Activated CD4-positive, alpha-beta T cell treated with anti-CD3 and anti-CD28 coated beads, Interleukin-2, Interleukin-6, amounts not matched to agents 100 ng/mL and 50 ng/mL, durations not matched to agents 16 hours and 8 hours (primary cell): ENCODE measurements at regions not wholly inside any gene's neighbourhood (a gene's known extent, or its start where the extent isn't known, plus 50 kb on each side); places are given as distances from the start of the nearest gene placed in this dataset.

ENCODE experiments used
- DNase-seq: peaks from one replicate; pipeline ENCODE4 v3.0.0-alpha.2; 2020

DNA sequence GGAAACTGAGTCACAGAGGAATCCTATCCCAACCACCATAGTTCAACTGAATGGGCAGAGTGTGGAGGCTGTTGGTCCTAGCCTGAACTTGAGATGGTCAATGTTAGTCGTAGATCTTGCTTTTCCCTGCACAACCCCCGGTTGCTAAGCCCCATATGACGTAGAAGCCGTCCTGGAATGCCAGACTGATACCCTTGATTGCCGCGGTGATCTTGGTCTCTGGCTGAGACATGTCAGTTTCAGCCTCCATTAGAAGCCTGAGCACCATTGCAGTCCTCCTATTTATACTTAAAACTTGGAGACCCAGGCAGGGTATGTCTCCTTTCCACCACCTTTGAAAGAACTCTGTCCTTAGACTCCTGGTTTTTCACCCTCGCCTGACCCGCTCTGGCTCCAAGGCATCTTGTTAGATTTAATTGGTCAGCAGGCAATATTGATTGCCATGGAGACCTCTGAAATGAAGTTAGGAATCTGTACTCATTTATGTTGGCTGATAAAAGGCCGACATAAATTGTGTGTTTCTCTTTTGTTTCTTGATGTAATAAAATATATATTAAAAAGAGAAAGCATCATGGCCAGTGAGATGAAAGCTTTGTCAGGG is 53.4 kb downstream of the RPLP1 start:
- DNase-seq: no peak

DNA sequence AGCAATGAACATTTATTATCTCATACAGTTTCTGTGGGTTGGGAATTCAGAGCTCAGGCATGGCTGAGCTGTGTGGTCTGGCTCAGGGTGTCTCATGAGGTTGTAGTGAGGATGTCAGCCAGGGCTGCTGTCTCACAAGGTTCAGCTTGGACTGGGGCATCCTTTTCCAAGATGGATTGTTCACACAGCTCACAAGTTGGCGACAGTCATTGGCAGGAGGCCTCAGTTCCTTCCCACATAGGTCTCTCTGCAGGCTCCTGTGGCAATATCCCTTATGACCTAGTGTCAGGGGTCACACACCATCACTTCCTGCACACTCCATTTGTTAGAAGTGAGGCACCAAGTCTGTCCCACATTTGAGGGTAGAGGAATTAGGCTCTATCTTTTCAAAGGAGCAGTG is 56.0 kb downstream of the RPLP1 start:
- DNase-seq: no peak

DNA sequence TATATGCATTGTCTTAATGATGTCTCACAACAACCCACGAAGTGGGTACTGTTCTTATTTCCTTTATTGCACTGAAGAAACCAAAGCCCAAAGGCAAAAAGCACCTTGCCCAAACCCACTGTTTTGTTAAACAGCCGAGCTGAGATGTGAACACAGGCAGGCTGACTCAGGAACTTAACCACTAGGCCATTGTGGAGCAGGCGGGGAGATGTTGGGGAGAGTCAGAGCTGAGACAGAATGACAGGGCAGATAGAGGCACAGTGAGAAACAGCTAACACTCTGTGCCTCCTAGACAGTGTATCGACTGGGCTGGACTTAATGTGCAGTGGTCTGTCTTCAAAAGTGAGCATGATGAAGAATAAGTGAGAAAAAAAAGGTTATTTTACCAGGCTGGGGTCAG is 56.5 kb downstream of the RPLP1 start:
- peak; percentile 26 for DNase-seq

DNA sequence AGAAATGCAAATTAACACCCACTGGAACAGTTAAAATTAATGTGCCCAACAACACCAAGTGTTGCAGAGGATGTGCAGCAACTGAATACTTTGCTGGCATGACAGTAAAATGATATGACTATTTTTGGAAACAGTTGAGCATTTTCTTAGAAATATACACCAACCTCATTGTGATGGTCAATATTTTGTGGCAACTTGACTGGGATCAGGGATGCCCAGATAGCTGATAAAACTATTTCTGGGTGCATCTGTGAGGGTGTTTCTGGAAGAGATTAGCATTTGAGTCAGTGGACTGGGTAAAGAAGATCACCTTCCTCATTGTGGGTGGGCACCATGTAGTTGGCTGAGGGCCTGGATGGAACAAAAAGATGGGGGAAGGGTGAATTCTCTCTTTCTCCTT is 57.9 kb downstream of the RPLP1 start:
- DNase-seq: no peak

GRCh38 chr15:69511015-69511414 is 58.4 kb downstream of the RPLP1 start:
- no peak for DNase-seq

GRCh38 chr15:69511716-69512340 is 59.2 kb downstream of the RPLP1 start:
- no peak for DNase-seq

GRCh38 chr15:69513450-69513960 is 60.9 kb downstream of the RPLP1 start:
- DNase-seq: no peak

- no peak for DNase-seq
These were observed 61.4 kb downstream of the RPLP1 start for GRCh38 chr15:69513986-69514385.

- no peak for DNase-seq
These were observed 62.9 kb downstream of the RPLP1 start for GRCh38 chr15:69515508-69515907.

DNA sequence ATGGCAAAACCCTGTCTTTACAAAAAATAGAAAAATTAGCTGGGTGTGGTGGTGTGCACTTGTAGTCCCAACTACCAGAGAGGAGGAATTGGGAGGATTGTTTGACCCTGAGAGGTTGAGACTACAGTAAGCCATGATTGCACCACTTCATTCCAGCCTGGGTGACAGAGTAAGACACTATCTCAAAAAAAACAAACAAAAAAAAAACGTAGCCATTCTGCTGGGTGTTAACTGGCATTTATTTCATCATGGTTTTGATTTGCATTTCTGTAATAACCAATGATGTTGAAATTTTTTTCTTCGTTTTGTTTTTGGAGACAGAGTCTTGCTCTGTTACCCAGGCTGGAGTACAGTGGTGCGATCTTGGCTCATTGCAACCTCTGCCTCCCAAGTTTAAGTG is 63.3 kb downstream of the RPLP1 start:
- DNase-seq: no peak

DNA sequence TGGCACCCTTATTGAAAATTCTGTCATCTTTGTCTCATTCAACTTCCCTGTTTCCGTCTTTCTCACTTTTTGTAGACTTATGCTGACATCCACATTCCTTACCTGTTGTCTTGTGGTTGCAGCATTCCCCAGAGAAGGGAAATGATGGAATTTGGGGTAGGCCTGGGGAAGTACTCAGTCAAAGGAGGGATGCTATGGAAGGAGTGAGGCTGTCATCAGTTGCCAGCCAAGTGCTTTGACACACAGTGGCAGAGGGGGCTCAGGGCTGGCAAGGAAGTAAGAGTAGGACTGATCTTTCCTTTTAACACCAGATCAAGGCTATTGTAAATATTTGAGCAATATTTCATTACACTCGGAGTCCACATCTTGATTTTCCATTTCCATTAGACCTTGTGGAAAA is 64.4 kb downstream of the RPLP1 start:
- DNase-seq: no peak

GRCh38 chr15:69518806-69519205 is 66.2 kb downstream of the RPLP1 start:
- no peak for DNase-seq

GRCh38 chr15:69520067-69520466 is 67.4 kb downstream of the RPLP1 start:
- DNase-seq: no peak

DNA sequence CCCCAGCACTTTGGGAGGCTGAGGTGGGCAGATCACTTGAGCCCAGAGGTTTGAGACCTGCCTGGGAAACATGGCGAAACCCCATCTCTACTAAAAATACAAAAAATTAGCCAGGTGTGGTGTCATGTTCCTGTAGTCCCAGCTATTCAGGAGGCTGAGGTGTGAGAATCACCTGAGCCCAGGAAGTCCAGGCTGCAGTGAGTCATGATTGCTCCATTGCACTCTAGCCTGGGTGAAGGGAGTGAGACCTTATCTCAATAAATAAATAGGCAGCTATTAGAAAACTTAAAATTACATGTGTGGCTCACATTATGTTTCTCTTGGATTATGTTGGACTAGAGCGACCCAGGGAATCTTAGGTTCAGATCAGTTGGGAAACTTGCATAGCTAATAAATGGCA is 69.7 kb downstream of the RPLP1 start:
- no peak for DNase-seq

DNA sequence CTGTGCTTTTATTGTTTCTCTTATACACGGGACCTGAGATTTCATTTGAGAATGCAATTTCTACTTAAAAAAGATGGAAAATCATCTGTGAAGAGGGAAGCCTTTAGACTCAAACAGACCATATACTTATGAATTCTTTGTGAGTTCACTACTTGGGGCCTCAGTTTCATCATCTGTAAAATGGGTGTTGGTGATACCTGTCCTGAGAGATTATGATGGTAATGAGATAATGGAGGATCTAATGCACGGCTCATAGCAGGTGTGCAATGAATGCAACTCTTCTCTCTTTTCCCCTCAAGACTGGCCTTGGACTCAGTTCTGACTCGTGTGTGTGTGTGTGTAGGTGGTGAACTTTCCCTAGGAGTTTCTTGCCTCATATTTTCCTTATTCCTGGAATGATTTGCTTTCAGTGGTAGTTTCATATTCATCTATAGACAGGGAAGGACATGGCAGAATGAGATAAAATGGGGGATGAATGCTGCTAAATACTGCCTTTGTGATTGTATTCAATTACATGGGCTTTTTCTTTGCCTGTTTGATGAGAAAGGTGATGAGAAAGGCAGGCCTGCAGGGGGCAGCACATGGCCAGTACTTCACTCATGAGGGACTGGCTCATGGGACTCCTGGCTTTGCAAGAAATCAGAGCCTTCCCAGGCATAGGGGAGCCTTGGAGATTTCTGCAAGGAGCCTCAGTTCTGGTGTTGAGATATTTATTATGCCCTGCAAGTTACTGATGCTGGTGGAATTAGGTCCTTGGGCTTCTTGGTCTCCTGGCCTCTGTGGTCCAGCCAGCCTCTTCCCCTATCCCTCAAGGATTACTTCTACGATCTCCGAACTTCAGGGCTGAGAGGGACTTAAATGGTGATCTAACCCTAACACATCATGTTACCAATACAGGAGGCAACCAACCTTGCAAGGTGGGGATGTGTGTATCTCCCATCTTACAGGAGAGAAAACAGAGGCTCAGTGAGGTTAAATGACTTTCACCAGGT is 70.7 kb downstream of the RPLP1 start:
- DNase-seq: peak; percentile 75

DNA sequence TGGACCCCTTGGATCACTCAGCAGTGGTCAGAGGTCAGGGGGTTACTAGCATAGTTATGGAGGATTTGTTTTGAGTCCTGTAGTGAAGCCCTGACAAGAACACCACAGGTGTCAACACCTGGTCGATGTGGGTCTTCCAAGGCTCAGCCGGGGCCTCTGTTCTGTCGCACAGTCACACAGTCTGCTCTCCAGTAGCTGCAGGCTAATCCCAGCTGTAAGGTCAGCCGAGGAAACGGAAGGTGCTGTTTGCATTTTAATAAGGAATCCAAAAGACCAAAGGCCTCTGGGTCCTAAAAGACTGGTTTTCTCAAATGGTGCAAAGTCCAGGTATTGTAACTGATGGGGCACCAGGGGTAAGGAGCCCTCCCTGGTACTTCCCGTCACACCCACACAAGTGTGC is 71.7 kb downstream of the RPLP1 start:
- no peak for DNase-seq

- DNase-seq: no peak
These were observed 72.2 kb downstream of the RPLP1 start for GRCh38 chr15:69524814-69525213.

GRCh38 chr15:69525543-69525942 is 72.9 kb downstream of the RPLP1 start:
- DNase-seq: no peak

GRCh38 chr15:69526081-69527061 is 73.8 kb downstream of the RPLP1 start:
- DNase-seq: no peak

GRCh38 chr15:69529141-69529540 is 76.5 kb downstream of the RPLP1 start:
- DNase-seq: no peak

DNA sequence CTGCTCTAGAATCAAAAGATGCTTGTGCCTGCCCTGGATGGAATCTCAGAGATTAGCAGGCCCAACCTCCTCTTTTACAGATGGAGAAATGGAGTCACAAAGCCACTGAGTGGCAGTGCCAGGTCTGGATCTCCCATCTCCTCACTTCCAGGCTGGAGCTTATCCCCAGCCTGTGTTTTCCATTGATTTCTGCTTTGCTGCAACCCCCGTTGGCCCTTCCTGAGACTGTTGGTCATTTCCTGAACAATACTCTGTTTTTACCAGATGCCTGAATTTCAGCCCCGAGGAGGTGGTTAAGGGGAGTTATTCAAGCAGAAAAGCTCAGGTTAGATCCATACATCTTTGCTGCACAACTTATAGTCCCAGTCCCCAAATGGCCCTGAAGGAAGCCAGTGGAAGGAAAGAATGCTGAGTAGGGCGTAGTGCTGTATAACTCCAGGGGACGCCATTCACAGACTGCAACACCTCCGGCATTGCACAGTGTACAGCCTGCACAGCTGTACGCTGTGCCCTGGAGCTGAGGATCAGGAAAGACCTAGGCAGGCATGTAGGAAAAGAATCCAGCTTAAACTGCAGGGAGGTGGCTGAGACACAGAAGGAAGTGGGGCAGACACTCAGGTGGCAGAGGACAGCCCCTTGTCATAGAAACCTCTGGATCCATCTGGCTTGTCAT is 77.5 kb downstream of the RPLP1 start:
- DNase-seq: no peak
